A673 (cell line): ENCODE measurements at regions not wholly inside any gene's neighbourhood (a gene's known extent, or its start where the extent isn't known, plus 50 kb on each side); places are given as distances from the start of the nearest gene placed in this dataset.

Experiments used
- CTCF ChIP-seq: fragments of 300-800, 200-600 bp; sonication (generic); conservative IDR thresholded peaks from 2 replicates; pipeline ENCODE4 v1.5.1; 2017; ENCODE audit warnings: low read depth, mild to moderate bottlenecking, antibody characterized with exemption, low read length, moderate library complexity, mixed read lengths
- EZH2 ChIP-seq: fragments of 200-600 bp; sonication (generic); IDR thresholded peaks from 2 replicates; pipeline ENCODE4 v1.6.1; 2017; ENCODE audit warnings: borderline replicate concordance, low read depth, mild to moderate bottlenecking, mixed read lengths, antibody characterized with exemption, low read length; ENCODE audit not compliant: poor library complexity, severe bottlenecking

- TF ChIP-seq CTCF (no peak), EZH2 (no peak)
Measured at GRCh38 chr18:76255070-76255683, 239.9 kb downstream of the ZNF516 start.
